Adrenal gland (tissue), 5 donors: ENCODE measurements at regions not wholly inside any gene's neighbourhood (a gene's known extent, or its start where the extent isn't known, plus 50 kb on each side); places are given as distances from the start of the nearest gene placed in this dataset.

Experiments used
- CTCF ChIP-seq, 6 experiments: fragments of 450-650 bp in 4 of 6; fragments of 200-600 bp in 2 of 6; sonication (generic) in 1 of 6; IDR thresholded peaks; 1 replicate in 5 of 6; 2 replicates in 1 of 6; pipeline versions ENCODE4 v1.5.1 to v1.8.0; 2016 to 2021; ENCODE audit warnings: antibody characterized with exemption in 6 of 6, mild to moderate bottlenecking in 2 of 6, moderate library complexity in 1 of 6
- POLR2A ChIP-seq, 2 donors: fragments of 450-650 bp; IDR thresholded peaks; one replicate each; pipeline ENCODE4 v1.6.1; 2017; ENCODE audit warnings: antibody characterized with exemption in 2 of 2, mild to moderate bottlenecking in 2 of 2, moderate library complexity in 1 of 2
- donor health status: DM: no; HTN: no; CAD: no.

GRCh38 chr5:74030821-74031220 lies 404.8 kb downstream of the ARHGEF28 start:
- TF ChIP-seq CTCF (IDR thresholded peaks at IDR 0.05), result no peak
- TF ChIP-seq POLR2A (IDR thresholded peaks at IDR 0.05), result no peak
